ENCODE measurements at regions not wholly inside any gene's neighbourhood (a gene's known extent, or its start where the extent isn't known, plus 50 kb on each side); places are given as distances from the start of the nearest gene placed in this dataset.

DNA sequence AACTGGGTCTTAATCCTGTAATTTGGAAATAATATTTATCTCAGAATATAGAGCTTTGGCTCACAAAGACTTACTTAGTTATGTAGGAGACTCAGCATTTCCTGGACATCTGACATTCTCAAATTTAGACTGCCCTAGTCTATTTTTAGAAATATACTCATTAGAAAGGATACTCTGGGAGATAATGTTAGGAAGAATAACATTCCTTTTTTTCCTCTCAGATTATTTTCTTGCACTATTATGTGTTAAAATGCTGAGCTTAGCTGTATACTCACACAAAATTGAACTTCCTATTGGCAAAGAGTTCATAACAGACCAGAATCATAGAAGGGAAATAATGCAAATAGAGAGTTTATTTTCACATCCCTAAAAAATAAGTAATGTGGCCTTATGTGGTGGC, 1424.9 kb upstream of the PCDH7 start:
- no peak for TF ChIP-seq POLR2A (IDR thresholded peaks at IDR 0.05)
- TF ChIP-seq, protein P1, sequence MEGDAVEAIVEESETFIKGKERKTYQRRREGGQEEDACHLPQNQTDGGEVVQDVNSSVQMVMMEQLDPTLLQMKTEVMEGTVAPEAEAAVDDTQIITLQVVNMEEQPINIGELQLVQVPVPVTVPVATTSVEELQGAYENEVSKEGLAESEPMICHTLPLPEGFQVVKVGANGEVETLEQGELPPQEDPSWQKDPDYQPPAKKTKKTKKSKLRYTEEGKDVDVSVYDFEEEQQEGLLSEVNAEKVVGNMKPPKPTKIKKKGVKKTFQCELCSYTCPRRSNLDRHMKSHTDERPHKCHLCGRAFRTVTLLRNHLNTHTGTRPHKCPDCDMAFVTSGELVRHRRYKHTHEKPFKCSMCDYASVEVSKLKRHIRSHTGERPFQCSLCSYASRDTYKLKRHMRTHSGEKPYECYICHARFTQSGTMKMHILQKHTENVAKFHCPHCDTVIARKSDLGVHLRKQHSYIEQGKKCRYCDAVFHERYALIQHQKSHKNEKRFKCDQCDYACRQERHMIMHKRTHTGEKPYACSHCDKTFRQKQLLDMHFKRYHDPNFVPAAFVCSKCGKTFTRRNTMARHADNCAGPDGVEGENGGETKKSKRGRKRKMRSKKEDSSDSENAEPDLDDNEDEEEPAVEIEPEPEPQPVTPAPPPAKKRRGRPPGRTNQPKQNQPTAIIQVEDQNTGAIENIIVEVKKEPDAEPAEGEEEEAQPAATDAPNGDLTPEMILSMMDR (IDR thresholded peaks at IDR 0.05): no peak
